Amniotic stem cell (primary cell): ENCODE measurements at regions not wholly inside any gene's neighbourhood (a gene's known extent, or its start where the extent isn't known, plus 50 kb on each side); places are given as distances from the start of the nearest gene placed in this dataset.

Source experiments
- DNase-seq: peaks from one replicate; lab custom pipeline; 2025; lab: John Stamatoyannopoulos, UW

- DNase-seq = no peak
These were observed 380.9 kb downstream of the SOX9 start for GRCh38 chr17:72501404-72502370.

- no peak for DNase-seq
These were observed 381.8 kb downstream of the SOX9 start for GRCh38 chr17:72502371-72503341.

- no peak for DNase-seq
These were observed 382.7 kb downstream of the SOX9 start for GRCh38 chr17:72503556-72503955.

GRCh38 chr17:72504783-72505182, 384.0 kb downstream of the SOX9 start:
- DNase-seq = no peak

GRCh38 chr17:72506773-72507172, 386.0 kb downstream of the SOX9 start:
- no peak for DNase-seq

- no peak for DNase-seq
These were observed 386.6 kb downstream of the SOX9 start for GRCh38 chr17:72507370-72507769.

- DNase-seq = no peak
These were observed 389.7 kb downstream of the SOX9 start for GRCh38 chr17:72510351-72511016.

- DNase-seq = no peak
These were observed 390.4 kb downstream of the SOX9 start for GRCh38 chr17:72511242-72511641.

- no peak for DNase-seq
These were observed 391.1 kb downstream of the SOX9 start for GRCh38 chr17:72511874-72512273.

- no peak for DNase-seq
These were observed 392.1 kb downstream of the SOX9 start for GRCh38 chr17:72512649-72513556.

GRCh38 chr17:72514321-72514861, 393.6 kb downstream of the SOX9 start:
- no peak for DNase-seq

GRCh38 chr17:72514891-72515290, 394.1 kb downstream of the SOX9 start:
- DNase-seq = no peak

GRCh38 chr17:72515291-72516065, 394.7 kb downstream of the SOX9 start:
- DNase-seq = no peak

- no peak for DNase-seq
These were observed 396.1 kb downstream of the SOX9 start for GRCh38 chr17:72516772-72517399.

GRCh38 chr17:72517413-72518158, 396.8 kb downstream of the SOX9 start:
- DNase-seq = no peak

- no peak for DNase-seq
These were observed 397.4 kb downstream of the SOX9 start for GRCh38 chr17:72518159-72518732.

- DNase-seq = no peak
These were observed 398.2 kb downstream of the SOX9 start for GRCh38 chr17:72518753-72519597.
